ENCODE measurements at regions not wholly inside any gene's neighbourhood (a gene's known extent, or its start where the extent isn't known, plus 50 kb on each side); places are given as distances from the start of the nearest gene placed in this dataset.

DNA sequence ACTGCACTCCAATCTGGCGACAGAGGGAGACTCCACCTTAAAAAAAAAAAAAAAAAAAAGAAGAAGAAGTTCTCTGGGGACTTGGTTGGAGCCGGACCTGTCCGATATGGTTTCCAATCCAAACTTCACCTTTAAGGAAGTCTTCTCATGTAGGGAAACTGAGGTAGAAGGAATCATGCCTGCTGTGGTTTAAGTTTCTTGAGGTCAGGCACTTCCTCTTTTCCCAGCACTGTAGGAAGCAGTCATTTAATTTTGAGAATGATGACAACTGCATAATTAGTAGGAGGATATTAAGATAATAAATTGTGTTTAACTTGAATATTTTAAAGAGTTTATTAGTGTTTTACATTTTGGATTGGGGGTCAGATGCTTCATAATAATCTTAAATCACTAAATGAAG lies 62.9 kb downstream of the KCNE4 start:
- Histone ChIP-seq H3K4me3 (ENCODE audit: low read depth, low read length) (no peak overlapping the region), H3K27me3 (ENCODE audit: control insufficient read depth, insufficient read depth, low read length) (no peaks in the 10 kb centered on the region), H3K9me3 (ENCODE audit: control insufficient read depth, insufficient read depth, low read length) (no peaks in the 10 kb centered on the region), H3K27ac (ENCODE audit: low read depth, low read length) (no peak overlapping the region)
- POLR2A ChIA-PET, result no interaction called here
- CTCF ChIA-PET, result interaction anchor here (1.3 to 1.5 kb wide), 2 partner anchors 13 to 143 kb away, joined by 3 to 5 read pairs; no protein-coding TSS in a partner anchor
- no peak for DNase-seq (ENCODE audit: low read depth, low spot score)
- TF ChIP-seq, protein P1, sequence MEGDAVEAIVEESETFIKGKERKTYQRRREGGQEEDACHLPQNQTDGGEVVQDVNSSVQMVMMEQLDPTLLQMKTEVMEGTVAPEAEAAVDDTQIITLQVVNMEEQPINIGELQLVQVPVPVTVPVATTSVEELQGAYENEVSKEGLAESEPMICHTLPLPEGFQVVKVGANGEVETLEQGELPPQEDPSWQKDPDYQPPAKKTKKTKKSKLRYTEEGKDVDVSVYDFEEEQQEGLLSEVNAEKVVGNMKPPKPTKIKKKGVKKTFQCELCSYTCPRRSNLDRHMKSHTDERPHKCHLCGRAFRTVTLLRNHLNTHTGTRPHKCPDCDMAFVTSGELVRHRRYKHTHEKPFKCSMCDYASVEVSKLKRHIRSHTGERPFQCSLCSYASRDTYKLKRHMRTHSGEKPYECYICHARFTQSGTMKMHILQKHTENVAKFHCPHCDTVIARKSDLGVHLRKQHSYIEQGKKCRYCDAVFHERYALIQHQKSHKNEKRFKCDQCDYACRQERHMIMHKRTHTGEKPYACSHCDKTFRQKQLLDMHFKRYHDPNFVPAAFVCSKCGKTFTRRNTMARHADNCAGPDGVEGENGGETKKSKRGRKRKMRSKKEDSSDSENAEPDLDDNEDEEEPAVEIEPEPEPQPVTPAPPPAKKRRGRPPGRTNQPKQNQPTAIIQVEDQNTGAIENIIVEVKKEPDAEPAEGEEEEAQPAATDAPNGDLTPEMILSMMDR (IDR thresholded peaks at IDR 0.05; ENCODE audit: low read depth, low read length), result no peak

DNA sequence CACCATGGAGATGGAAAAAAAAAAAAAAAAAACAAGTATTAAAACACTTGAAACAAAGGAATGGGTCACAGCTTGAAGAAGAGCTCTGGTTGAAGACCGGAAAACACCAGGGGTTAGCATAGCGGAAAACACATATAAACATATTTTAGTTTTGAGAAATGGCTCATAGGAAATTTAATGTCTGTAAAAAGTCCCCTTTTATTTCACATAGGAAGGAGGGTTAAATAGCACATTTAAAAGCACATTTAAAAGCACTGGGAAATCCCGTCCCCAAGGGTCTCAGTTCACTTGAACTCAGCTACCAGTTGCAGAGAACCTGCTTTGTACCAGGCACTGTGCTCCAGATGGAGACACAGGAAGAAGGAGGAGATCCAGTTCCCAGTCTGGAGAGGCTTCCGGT lies 65.5 kb downstream of the KCNE4 start:
- no peak for DNase-seq (ENCODE audit: low read depth, low spot score)
- POLR2A ChIA-PET, result no interaction called here
- TF ChIP-seq, protein P1 (IDR thresholded peaks at IDR 0.05; ENCODE audit: low read depth, low read length), result no peak
- Histone ChIP-seq H3K4me3 (ENCODE audit: low read depth, low read length) (no peak overlapping the region), H3K9me3 (ENCODE audit: control insufficient read depth, insufficient read depth, low read length) (no peaks in the 10 kb centered on the region), H3K27ac (ENCODE audit: low read depth, low read length) (no peak overlapping the region), H3K27me3 (ENCODE audit: control insufficient read depth, insufficient read depth, low read length) (no peaks in the 10 kb centered on the region)
- CTCF ChIA-PET, result no interaction called here

DNA sequence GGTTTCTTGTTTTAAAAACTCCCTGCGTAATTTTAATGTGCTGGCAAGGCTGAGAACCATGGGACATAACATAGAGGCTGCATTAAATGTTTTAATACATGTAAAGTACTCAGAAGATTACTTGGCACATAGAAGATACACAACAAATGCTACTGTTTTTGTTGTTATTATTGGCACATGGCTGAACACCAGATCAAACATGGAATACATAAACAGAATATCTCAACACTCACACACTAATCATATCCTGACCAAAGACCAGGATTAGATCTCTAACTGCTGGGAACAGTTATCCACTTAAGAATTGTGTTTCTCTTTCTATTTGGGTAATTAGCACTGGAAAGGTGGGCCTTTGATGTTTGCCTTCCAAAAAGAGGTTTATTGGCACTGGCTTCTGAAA lies 69.3 kb downstream of the KCNE4 start:
- peaks cover 2% of the 10 kb centered on the region for H3K27me3 ChIP-seq (ENCODE audit: control insufficient read depth, insufficient read depth, low read length)
- TF ChIP-seq, protein P1 (IDR thresholded peaks at IDR 0.05; ENCODE audit: low read depth, low read length), result no peak
- DNase-seq (ENCODE audit: low read depth, low spot score), result no peak
- H3K4me3 ChIP-seq (ENCODE audit: low read depth, low read length), result no peak overlapping the region
- ChIA-PET POLR2A (no interaction called here), CTCF (no interaction called here)
- H3K27ac ChIP-seq (ENCODE audit: low read depth, low read length), result no peak overlapping the region
- no peaks in the 10 kb centered on the region for H3K9me3 ChIP-seq (ENCODE audit: control insufficient read depth, insufficient read depth, low read length)

DNA sequence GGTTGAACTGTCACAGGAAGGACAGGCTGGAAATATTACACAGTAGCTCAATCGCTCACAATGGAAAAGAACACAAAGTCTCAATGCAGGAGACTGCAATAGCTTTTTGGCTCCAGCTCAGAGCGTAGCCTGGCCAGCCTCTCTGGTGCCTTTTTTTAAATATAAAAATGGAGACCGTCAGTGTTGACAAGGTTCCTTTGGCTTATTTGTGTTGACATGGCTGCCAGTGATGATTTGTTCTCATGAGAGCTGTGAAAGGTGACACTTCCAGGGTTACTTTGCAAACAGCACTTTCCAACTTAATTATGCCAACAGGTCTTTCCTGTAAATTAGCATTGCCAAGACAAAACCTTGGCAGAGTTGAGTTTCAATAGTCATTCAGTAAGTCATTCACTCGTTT lies 70.8 kb downstream of the KCNE4 start:
- TF ChIP-seq, protein P1 (IDR thresholded peaks at IDR 0.05; ENCODE audit: low read depth, low read length), result no peak
- CTCF ChIA-PET, result interaction anchor here (0.9 kb wide), 1 partner anchor 125 kb away, joined by 3 read pairs; no protein-coding TSS in a partner anchor
- POLR2A ChIA-PET, result no interaction called here
- Histone ChIP-seq H3K4me3 (ENCODE audit: low read depth, low read length) (no peak overlapping the region), H3K9me3 (ENCODE audit: control insufficient read depth, insufficient read depth, low read length) (no peaks in the 10 kb centered on the region), H3K27ac (ENCODE audit: low read depth, low read length) (no peak overlapping the region), H3K27me3 (ENCODE audit: control insufficient read depth, insufficient read depth, low read length) (peaks cover 2% of the 10 kb centered on the region)
- DNase-seq (ENCODE audit: low read depth, low spot score), result no peak

DNA sequence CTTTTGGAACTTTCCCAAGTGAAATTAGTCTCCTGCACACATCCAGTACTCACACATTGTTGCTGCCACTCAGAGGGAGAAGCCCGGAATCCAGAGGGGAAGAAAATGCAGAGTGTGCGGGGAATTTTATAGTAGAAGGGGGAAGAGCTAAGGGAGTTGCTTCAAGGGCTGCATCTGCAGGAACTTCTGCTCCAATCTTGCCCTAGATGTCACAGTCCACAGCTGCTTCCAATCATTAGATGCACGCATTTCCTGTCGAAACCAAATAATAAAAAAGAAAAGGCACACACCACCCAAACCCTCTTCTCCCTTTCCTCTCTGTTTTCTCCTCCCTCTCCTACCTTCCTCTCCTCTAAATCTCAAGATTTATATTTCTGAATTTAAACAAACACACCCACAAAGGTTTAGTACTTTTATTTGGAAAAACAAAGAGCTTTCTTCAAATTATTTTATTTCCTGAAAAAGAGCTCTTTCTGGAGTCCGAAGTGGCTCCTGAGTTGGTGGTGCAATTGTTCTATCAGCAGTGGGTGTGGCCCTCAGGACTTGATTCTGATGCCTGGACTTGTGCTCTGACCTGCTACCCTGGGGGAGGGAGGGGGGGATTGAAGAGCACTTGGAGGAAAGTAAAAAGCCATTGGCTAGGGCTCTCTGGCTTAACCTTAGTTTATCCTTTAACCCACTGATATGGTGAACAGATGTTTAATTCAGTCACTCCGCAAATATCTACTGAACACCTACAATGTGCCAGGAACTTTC lies 72.0 kb downstream of the KCNE4 start:
- no peak overlapping the region for H3K4me3 ChIP-seq (ENCODE audit: low read depth, low read length)
- no peak overlapping the region for H3K27ac ChIP-seq (ENCODE audit: low read depth, low read length)
- CTCF ChIA-PET, result interaction anchor here (0.6 kb wide), 1 partner anchor 51 kb away, joined by 5 read pairs; no protein-coding TSS in a partner anchor
- POLR2A ChIA-PET, result no interaction called here
- TF ChIP-seq, protein P1 (IDR thresholded peaks at IDR 0.05; ENCODE audit: low read depth, low read length), result no peak
- H3K27me3 ChIP-seq (ENCODE audit: control insufficient read depth, insufficient read depth, low read length), result peaks cover 2% of the 10 kb centered on the region
- no peak for DNase-seq (ENCODE audit: low read depth, low spot score)
- no peaks in the 10 kb centered on the region for H3K9me3 ChIP-seq (ENCODE audit: control insufficient read depth, insufficient read depth, low read length)

Measured in AG04450 (cell line).